ENCODE measurements at regions not wholly inside any gene's neighbourhood (a gene's known extent, or its start where the extent isn't known, plus 50 kb on each side); places are given as distances from the start of the nearest gene placed in this dataset.

DNA sequence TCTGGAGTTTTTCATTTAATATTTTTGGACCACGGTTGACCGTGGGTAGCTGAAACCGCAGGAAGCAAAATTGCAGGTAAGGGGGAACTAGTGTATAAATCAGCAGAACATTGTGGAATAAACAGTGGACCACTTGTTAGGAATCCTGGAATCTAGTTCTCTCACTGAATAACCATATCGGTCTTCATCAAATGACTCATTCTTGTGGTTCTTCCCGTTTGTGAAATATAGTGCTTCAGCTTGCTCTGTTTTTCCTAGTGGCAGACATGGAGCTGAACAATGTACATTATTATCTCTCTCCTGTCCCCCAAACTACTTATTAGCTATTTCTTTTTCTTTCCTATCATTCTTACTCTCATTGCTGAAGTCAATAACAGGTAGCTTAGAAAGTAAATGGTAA lies 61.9 kb downstream of the HSPA13 start:
- Histone ChIP-seq H3K27ac (ENCODE audit: low read depth, low read length, severe bottlenecking) (no peak overlapping the region), H3K4me3 (ENCODE audit: extremely low read depth, insufficient read depth, low read length, poor library complexity, severe bottlenecking) (no peak overlapping the region), H3K9me3 (ENCODE audit: control insufficient read depth, low read length) (no peaks in the 10 kb centered on the region), H3K4me1 (ENCODE audit: control insufficient read depth, insufficient read depth, low read length, poor library complexity, severe bottlenecking) (no peaks in the 10 kb centered on the region), H3K36me3 (ENCODE audit: control insufficient read depth, insufficient read depth, low read length) (no peaks in the 10 kb centered on the region)
- WGBS, 2 experiments (ENCODE audit: insufficient coverage in 2 of 2) = 91 to 94% methylated on average over 4 to 5 of the region's 5 CpGs

DNA sequence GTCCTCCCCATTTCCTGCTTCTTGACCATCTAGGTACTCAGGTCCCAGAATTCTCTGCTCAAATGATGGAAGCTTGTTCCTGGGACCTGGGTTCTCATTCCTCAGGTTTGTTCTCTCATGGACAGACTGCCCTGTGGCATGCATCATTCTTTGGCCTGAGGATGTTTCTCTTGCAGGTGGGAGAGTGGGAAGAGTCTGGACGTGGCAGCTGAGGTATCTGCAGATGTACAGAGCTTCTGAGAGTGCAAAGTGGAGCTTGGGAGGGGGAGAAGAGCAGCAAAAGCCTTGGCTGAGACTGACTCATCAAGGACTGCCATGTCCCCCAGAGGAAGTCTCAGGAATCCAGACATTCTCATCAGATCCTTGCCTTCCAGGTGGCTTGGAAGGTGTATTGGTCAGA lies 63.1 kb downstream of the HSPA13 start:
- no peak overlapping the region for H3K4me3 ChIP-seq (ENCODE audit: extremely low read depth, insufficient read depth, low read length, poor library complexity, severe bottlenecking)
- no peak overlapping the region for H3K27ac ChIP-seq (ENCODE audit: low read depth, low read length, severe bottlenecking)
- no peaks in the 10 kb centered on the region for H3K9me3 ChIP-seq (ENCODE audit: control insufficient read depth, low read length)
- 80 to 100% methylated on average over 1 of the region's 1 CpG for WGBS, 2 experiments (ENCODE audit: insufficient coverage in 2 of 2)
- no peaks in the 10 kb centered on the region for H3K4me1 ChIP-seq (ENCODE audit: control insufficient read depth, insufficient read depth, low read length, poor library complexity, severe bottlenecking)
- no peaks in the 10 kb centered on the region for H3K36me3 ChIP-seq (ENCODE audit: control insufficient read depth, insufficient read depth, low read length)

DNA sequence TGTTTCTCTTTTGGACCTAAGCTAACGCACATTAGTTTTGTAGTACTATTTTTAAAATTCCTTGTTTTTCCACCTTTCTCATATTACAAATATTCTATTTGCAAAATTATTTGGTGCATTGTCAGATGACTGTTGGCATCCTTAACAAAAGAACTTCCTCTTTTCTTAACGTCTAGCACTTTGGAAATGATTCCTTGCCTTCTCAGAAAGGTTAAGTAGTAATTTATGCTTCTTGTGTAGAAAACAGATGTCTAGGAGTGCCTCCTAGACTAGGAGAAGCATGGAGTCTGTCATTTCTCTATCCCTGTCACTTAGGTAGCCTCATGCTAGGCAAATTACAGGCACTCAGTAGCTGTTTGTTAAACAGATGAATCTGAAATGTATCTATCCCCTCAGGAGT lies 64.4 kb downstream of the HSPA13 start:
- Histone ChIP-seq H3K4me3 (ENCODE audit: extremely low read depth, insufficient read depth, low read length, poor library complexity, severe bottlenecking) (no peak overlapping the region), H3K36me3 (ENCODE audit: control insufficient read depth, insufficient read depth, low read length) (no peaks in the 10 kb centered on the region), H3K27ac (ENCODE audit: low read depth, low read length, severe bottlenecking) (no peak overlapping the region), H3K4me1 (ENCODE audit: control insufficient read depth, insufficient read depth, low read length, poor library complexity, severe bottlenecking) (no peaks in the 10 kb centered on the region), H3K9me3 (ENCODE audit: control insufficient read depth, low read length) (no peaks in the 10 kb centered on the region)
- WGBS, 2 experiments (ENCODE audit: insufficient coverage in 2 of 2) = no CpG with 5 or more reads among the region's 2 CpGs

DNA sequence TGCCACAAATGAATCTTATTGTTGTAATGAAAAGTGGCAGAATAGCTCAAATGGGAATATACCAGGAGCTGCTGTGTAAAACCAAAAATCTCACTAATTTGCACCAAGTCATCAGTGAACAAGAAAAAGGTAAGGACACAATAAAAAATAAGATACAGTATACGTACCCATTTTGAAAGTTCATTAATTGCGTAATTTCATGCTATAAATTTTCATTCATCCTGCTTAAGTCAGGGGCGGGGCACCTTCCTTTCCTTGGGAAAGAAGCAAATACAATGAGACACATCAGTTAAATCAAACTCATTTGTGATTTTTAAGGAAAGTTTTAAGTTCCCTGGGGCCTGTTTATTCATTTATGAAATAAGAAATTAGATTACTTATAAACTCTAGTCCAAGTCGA lies 65.4 kb downstream of the HSPA13 start:
- no peaks in the 10 kb centered on the region for H3K4me1 ChIP-seq (ENCODE audit: control insufficient read depth, insufficient read depth, low read length, poor library complexity, severe bottlenecking)
- 100% methylated on average over 2 of the region's 4 CpGs; no CpG with 5 or more reads in 1 of the 2 experiments for WGBS, 2 experiments (ENCODE audit: insufficient coverage in 2 of 2)
- H3K36me3 ChIP-seq (ENCODE audit: control insufficient read depth, insufficient read depth, low read length) = no peaks in the 10 kb centered on the region
- H3K27ac ChIP-seq (ENCODE audit: low read depth, low read length, severe bottlenecking) = no peak overlapping the region
- H3K4me3 ChIP-seq (ENCODE audit: extremely low read depth, insufficient read depth, low read length, poor library complexity, severe bottlenecking) = no peak overlapping the region
- H3K9me3 ChIP-seq (ENCODE audit: control insufficient read depth, low read length) = no peaks in the 10 kb centered on the region

DNA sequence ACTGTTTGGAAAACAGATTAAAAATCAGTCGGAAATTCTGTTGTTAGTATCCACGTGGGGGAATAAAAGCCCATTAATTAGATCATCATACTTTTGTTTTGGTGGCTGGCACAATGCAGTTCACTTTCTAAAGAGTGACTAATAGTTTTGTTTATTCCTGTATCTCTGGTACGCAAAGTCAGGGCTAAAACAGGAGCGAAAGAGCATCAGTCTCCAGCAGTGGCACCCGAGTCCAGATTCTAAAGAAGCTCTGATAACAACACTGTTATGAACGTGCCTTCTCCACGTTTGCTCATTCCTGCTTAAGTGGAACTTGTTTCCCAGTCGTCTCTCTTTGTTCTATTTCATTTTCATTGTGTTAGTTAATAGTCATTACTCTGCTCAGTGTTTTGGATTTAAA lies 69.6 kb downstream of the HSPA13 start:
- Histone ChIP-seq H3K4me1 (ENCODE audit: control insufficient read depth, insufficient read depth, low read length, poor library complexity, severe bottlenecking) (no peaks in the 10 kb centered on the region), H3K27ac (ENCODE audit: low read depth, low read length, severe bottlenecking) (no peak overlapping the region), H3K9me3 (ENCODE audit: control insufficient read depth, low read length) (no peaks in the 10 kb centered on the region), H3K4me3 (ENCODE audit: extremely low read depth, insufficient read depth, low read length, poor library complexity, severe bottlenecking) (no peak overlapping the region), H3K36me3 (ENCODE audit: control insufficient read depth, insufficient read depth, low read length) (no peaks in the 10 kb centered on the region)
- 81 to 94% methylated on average over 5 of the region's 8 CpGs for WGBS, 2 experiments (ENCODE audit: insufficient coverage in 2 of 2)

DNA sequence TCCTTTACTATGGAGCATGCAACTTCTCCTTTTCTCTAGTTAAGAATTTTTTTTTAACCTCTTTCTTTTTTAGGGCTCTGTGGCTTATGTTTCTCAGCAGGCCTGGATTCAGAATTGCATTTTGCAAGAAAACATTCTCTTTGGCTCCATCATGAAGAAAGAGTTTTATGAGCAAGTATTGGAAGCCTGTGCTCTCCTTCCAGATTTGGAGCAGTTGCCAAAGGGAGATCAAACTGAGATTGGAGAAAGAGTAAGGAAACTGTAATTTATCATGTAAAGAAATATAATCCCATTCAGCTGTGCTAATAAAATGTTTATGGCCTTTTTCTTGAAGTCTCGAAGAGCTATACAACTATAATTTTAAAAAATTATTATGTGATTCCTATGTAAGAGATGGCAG lies 70.1 kb downstream of the HSPA13 start:
- Histone ChIP-seq H3K27ac (ENCODE audit: low read depth, low read length, severe bottlenecking) (no peak overlapping the region), H3K4me3 (ENCODE audit: extremely low read depth, insufficient read depth, low read length, poor library complexity, severe bottlenecking) (no peak overlapping the region), H3K36me3 (ENCODE audit: control insufficient read depth, insufficient read depth, low read length) (no peaks in the 10 kb centered on the region), H3K9me3 (ENCODE audit: control insufficient read depth, low read length) (no peaks in the 10 kb centered on the region), H3K4me1 (ENCODE audit: control insufficient read depth, insufficient read depth, low read length, poor library complexity, severe bottlenecking) (no peaks in the 10 kb centered on the region)
- WGBS, 2 experiments (ENCODE audit: insufficient coverage in 2 of 2) = no CpG with 5 or more reads among the region's 1 CpG

DNA sequence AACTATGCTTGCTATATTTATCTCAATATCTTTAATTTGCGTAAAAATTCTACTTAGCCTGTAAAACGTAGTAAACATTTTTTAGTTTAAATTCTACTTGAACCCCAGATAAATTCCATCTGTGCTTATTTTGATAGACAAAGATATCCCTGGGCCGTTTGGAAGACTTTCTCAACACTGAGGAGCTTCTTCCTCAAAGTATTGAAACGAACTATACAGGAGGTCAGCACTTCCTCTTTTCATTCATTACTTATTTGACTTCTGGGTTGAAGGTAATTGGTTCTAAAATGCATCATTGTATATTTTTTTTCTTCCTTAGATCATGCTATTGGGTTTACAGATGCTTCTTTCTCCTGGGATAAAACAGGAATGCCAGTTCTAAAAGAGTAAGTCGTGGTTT lies 74.7 kb downstream of the HSPA13 start:
- H3K4me3 ChIP-seq (ENCODE audit: extremely low read depth, insufficient read depth, low read length, poor library complexity, severe bottlenecking) = no peak overlapping the region
- no peak overlapping the region for H3K27ac ChIP-seq (ENCODE audit: low read depth, low read length, severe bottlenecking)
- no peaks in the 10 kb centered on the region for H3K9me3 ChIP-seq (ENCODE audit: control insufficient read depth, low read length)
- H3K36me3 ChIP-seq (ENCODE audit: control insufficient read depth, insufficient read depth, low read length) = no peaks in the 10 kb centered on the region
- peaks cover 10% of the 10 kb centered on the region for H3K4me1 ChIP-seq (ENCODE audit: control insufficient read depth, insufficient read depth, low read length, poor library complexity, severe bottlenecking)
- WGBS, 2 experiments (ENCODE audit: insufficient coverage in 2 of 2) = 82 to 92% methylated on average over 2 of the region's 5 CpGs

DNA sequence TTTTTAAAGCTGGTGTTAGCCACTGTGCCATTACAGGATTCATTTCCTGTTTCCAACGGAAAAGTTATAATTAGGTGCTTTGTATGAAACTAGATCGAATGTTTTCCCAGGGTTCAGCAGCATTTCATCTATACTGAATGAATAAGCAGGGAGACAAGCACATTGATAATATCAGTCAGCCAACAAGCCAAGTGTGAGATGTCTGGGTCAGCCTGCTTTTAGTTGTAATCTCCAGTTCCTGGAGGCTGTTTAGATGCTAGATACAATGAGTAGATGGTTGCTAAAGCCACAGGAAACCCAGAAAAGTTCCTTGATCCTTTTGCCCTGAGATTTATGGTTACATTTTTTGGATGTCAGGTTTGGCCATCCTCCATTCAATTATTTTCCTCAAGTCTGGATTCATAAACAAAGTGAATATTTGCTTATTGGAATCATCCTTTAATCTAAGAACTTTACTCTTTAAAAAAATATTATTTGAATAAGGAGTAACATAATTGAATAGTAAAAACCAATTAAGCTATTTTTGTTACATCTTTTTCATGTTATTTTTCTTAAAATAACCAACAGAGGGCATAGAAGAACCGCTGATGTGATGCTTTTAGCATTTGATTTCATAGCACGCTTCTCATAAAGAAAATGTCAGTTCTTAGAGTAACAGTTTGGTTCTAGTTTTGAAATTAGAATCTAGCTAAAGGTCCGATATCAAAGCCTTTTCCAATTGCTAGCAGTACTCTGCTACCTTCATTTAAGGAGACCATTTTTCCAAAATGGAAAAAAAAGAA lies 76.6 kb downstream of the HSPA13 start:
- Histone ChIP-seq H3K4me3 (ENCODE audit: extremely low read depth, insufficient read depth, low read length, poor library complexity, severe bottlenecking) (no peak overlapping the region), H3K27ac (ENCODE audit: low read depth, low read length, severe bottlenecking) (peak overlapping the region; percentile 54)
- 60% methylated on average over 2 of the region's 5 CpGs; no CpG with 5 or more reads in 1 of the 2 experiments for WGBS, 2 experiments (ENCODE audit: insufficient coverage in 2 of 2)

DNA sequence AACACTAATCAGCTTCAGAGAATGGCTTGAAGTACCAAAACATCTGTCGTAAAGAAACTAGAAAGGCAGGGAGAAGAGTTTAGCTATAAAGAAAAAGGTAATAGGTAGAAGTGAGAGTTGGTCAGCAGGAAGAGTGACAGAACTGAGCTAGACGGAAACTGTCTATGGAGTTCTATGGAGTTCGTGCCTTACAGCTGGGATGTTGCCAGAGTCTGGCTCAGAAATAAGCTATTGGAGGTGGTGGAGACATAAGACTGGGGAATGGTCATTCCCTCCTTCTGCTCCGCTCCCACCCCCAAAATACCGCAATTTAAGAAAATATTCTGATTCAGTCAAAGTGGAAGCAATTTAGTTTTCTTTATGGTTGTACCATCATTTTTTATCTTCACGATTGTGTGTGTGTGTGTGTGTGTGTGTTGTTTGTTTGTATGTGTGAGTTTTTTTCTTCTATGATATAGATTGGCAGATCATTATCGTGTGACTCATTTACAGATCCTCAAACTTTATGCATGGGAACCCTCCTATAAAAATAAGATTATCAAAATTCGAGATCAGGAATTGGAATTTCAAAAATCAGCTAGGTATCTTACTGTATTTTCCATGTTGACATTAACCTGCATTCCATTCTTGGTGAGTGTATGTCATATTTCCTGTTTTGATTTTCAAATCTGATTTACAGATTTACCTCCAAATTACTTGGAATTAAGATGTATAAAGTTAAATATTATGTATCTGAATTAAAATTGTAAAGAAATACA lies 79.0 kb downstream of the HSPA13 start:
- H3K4me3 ChIP-seq (ENCODE audit: extremely low read depth, insufficient read depth, low read length, poor library complexity, severe bottlenecking) = no peak overlapping the region
- H3K9me3 ChIP-seq (ENCODE audit: control insufficient read depth, low read length) = no peaks in the 10 kb centered on the region
- H3K27ac ChIP-seq (ENCODE audit: low read depth, low read length, severe bottlenecking) = no peak overlapping the region
- H3K36me3 ChIP-seq (ENCODE audit: control insufficient read depth, insufficient read depth, low read length) = no peaks in the 10 kb centered on the region
- peaks cover 10% of the 10 kb centered on the region for H3K4me1 ChIP-seq (ENCODE audit: control insufficient read depth, insufficient read depth, low read length, poor library complexity, severe bottlenecking)
- WGBS, 2 experiments (ENCODE audit: insufficient coverage in 2 of 2) = 92 to 98% methylated on average over 1 to 3 of the region's 8 CpGs

More for the DNA sequence above, 76.6 kb downstream of the HSPA13 start:
- Histone ChIP-seq H3K36me3 (ENCODE audit: control insufficient read depth, insufficient read depth, low read length) (no peaks in the 10 kb centered on the region), H3K4me1 (ENCODE audit: control insufficient read depth, insufficient read depth, low read length, poor library complexity, severe bottlenecking) (peaks cover 10% of the 10 kb centered on the region), H3K9me3 (ENCODE audit: control insufficient read depth, low read length) (no peaks in the 10 kb centered on the region)

DNA sequence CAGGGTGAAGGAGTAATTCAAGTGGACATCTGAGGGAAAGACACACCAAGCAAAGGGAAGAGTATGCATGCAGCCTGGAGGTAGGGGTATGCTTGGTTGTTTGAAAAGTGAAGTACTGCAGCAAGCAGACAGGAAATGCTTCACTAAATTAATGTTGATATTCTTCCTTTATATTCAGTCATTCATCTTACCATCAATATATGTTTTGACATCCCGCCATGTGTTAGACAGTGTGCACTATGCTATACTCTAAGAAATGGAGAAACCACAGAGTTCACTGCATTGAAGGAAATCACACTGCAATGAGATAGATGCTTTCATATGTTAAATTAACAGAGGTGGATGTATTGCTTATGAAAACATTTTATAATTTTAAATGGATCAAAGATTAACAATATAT lies 82.9 kb downstream of the HSPA13 start:
- H3K9me3 ChIP-seq (ENCODE audit: control insufficient read depth, low read length) = no peaks in the 10 kb centered on the region
- no peak overlapping the region for H3K4me3 ChIP-seq (ENCODE audit: extremely low read depth, insufficient read depth, low read length, poor library complexity, severe bottlenecking)
- H3K36me3 ChIP-seq (ENCODE audit: control insufficient read depth, insufficient read depth, low read length) = no peaks in the 10 kb centered on the region
- H3K4me1 ChIP-seq (ENCODE audit: control insufficient read depth, insufficient read depth, low read length, poor library complexity, severe bottlenecking) = peaks cover 5% of the 10 kb centered on the region
- no CpG with 5 or more reads among the region's 1 CpG for WGBS, 2 experiments (ENCODE audit: insufficient coverage in 2 of 2)
- H3K27ac ChIP-seq (ENCODE audit: low read depth, low read length, severe bottlenecking) = no peak overlapping the region

DNA sequence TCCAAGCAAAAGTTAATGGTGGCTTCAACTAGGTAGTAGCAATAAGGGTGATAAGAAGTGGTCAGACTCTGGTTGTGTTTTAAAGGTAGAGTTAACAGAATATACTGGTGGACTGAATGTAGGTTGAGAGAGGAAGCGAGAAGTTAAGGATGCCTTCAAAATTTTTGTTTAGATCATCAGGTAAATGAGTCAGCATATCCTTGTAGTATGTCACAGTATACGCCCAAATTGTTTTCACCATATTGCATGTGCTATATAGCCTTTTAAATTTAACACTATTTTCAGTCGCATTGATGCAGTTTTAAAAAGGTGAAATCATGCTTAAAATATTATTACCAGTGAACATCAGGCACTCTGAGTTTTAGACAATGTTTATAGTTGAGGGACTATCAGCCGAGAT lies 74.6 kb downstream of the RBM11 start:
- Histone ChIP-seq H3K4me1 (ENCODE audit: control insufficient read depth, insufficient read depth, low read length, poor library complexity, severe bottlenecking) (no peaks in the 10 kb centered on the region), H3K4me3 (ENCODE audit: extremely low read depth, insufficient read depth, low read length, poor library complexity, severe bottlenecking) (no peak overlapping the region), H3K9me3 (ENCODE audit: control insufficient read depth, low read length) (no peaks in the 10 kb centered on the region), H3K27ac (ENCODE audit: low read depth, low read length, severe bottlenecking) (no peak overlapping the region), H3K36me3 (ENCODE audit: control insufficient read depth, insufficient read depth, low read length) (no peaks in the 10 kb centered on the region)
- WGBS, 2 experiments (ENCODE audit: insufficient coverage in 2 of 2) = 89% methylated on average over 1 of the region's 4 CpGs; no CpG with 5 or more reads in 1 of the 2 experiments

Data from mesodermal cell (in vitro differentiated cells).